Stimulated activated naive B cell treated with anti-CD40 and anti-IgM and Interleukin-4, amounts not matched to agents 10 μg/mL and 1 μg/mL and 100 μg/mL, for 72 hours (primary cell): ENCODE measurements at regions not wholly inside any gene's neighbourhood (a gene's known extent, or its start where the extent isn't known, plus 50 kb on each side); places are given as distances from the start of the nearest gene placed in this dataset.

ENCODE experiments used
- ATAC-seq, 2 donors: fragments of 150-1000 bp; cut with Tn5 transposase; replicated peaks; 2 replicates each; pipeline ENCODE4 v1.10.0; 2021; ENCODE audit warnings: moderate library complexity in 1 of 2
- DNase-seq: peaks from one replicate; pipeline ENCODE4 v3.0.0; 2021
- H3K27ac Mint-ChIP-seq: one replicate; pipeline ENCODE4 v1.8.0; 2022; ENCODE audit warnings: mild to moderate bottlenecking, mixed read lengths
- H3K27me3 Mint-ChIP-seq, 2 donors: one replicate each; pipeline ENCODE4 v1.8.0; 2022; ENCODE audit warnings: mixed read lengths in 2 of 2
- H3K36me3 Mint-ChIP-seq, 2 donors: one replicate each; pipeline ENCODE4 v1.8.0; 2022; ENCODE audit warnings: mixed read lengths in 2 of 2, mild to moderate bottlenecking in 1 of 2
- H3K4me1 Mint-ChIP-seq, 2 donors: one replicate each; pipeline ENCODE4 v1.8.0; 2022; ENCODE audit warnings: mixed read lengths in 2 of 2, mild to moderate bottlenecking in 1 of 2
- H3K4me3 Mint-ChIP-seq, 2 donors: one replicate each; pipeline ENCODE4 v1.8.0; 2022; ENCODE audit warnings: mild to moderate bottlenecking in 2 of 2, mixed read lengths in 2 of 2, moderate library complexity in 1 of 2
- H3K9me3 Mint-ChIP-seq, 2 donors: one replicate each; pipeline ENCODE4 v1.8.0; 2022; ENCODE audit warnings: mixed read lengths in 2 of 2, mild to moderate bottlenecking in 1 of 2

DNA sequence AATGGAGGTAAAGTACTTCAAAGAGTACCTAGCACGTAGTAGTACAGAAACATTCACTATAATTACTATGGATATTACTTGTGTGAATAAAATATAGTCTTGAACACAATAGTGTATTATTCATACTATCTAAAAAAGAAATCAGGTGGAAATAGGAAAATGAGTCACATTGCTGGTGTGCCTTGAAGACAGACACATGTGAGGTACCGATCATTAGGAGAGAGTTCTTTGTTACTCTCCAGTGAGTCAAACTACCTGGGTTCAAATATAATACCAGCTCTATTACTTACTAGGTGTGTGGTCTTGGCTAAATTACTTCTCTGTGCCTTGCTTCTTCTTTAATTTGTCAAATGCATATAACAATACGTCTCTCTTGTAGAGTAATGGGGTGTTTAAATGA, 50.8 kb upstream of the BEND6 start:
- ATAC-seq (no peak), DNase-seq (no peak)
- Mint-ChIP-seq H3K4me3 (no peak overlapping the region), H3K4me1 (no peaks in the 10 kb centered on the region), H3K36me3 (no peaks in the 10 kb centered on the region), H3K9me3 (no peaks in the 10 kb centered on the region), H3K27me3 (peaks cover 12 to 27% of the 10 kb centered on the region in 2 donors), H3K27ac (no peak overlapping the region)

DNA sequence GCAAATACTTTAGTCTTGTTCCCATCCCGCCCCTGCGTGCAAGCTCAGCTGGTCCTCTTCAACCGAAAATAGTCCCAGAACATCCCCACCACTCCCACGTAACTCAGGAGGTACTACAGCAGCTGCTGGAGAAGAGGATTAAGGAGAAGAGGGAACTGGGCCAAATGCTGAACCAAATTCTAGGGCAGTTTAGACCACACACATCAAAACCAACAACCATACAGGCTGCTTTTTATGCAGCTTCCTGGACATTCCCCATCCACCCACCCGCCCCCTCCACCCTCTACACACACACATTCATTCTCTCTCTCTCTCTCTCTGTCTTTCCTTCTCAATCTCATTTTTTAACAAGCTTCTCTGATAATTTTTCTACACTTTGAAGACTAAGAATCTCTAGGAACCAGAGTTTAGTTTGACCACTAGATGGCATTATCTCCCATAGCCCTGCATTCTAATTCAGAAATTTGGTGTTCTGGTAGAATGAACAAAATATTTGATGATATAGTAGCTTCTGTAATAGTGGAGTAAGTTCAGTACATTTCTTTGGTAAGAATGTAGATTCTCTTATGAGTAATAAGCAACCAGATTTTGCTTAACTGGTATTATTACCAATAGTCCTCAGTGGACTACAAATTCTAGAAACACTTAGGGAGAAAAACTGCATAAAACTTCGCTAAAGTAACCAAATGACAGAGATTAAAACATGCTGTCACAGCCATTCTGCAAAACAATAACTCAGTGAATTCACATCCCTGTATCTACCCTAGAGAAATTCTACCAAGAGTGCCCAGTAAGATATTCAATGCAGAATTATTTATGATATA, 52.1 kb upstream of the BEND6 start:
- Mint-ChIP-seq H3K9me3 (no peaks in the 10 kb centered on the region), H3K27ac (no peak overlapping the region), H3K36me3 (no peaks in the 10 kb centered on the region), H3K27me3 (peaks cover 20 to 26% of the 10 kb centered on the region in 2 donors), H3K4me1 (no peaks in the 10 kb centered on the region), H3K4me3 (no peak overlapping the region)
- DNase-seq, result no peak
- no peak for ATAC-seq

DNA sequence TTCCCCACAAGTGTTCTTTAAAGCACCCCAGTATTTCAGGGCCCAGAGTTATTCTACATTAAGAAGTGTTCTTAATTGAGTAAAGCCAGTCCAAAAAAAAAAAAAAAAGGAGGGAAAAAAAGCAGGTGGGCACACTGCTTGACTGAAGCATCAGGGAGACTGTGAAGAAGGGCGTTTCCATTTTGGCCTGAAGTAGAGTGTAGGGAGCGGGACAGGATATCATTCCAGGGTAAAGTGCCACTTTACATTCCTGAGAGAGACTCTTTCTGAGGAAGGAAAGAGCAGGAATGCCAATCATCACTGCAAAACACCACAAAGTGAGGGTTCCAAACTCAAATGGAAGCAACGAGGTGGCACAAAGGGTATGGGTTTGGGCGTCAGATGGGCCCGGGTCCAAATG, 54.1 kb upstream of the BEND6 start:
- Mint-ChIP-seq H3K4me1 (no peaks in the 10 kb centered on the region), H3K27me3 (peaks cover 16 to 28% of the 10 kb centered on the region in 2 donors), H3K4me3 (no peak overlapping the region), H3K36me3 (peaks cover 0 to 3% of the 10 kb centered on the region in 2 donors), H3K9me3 (no peaks in the 10 kb centered on the region), H3K27ac (no peak overlapping the region)
- no peak for ATAC-seq
- no peak for DNase-seq

DNA sequence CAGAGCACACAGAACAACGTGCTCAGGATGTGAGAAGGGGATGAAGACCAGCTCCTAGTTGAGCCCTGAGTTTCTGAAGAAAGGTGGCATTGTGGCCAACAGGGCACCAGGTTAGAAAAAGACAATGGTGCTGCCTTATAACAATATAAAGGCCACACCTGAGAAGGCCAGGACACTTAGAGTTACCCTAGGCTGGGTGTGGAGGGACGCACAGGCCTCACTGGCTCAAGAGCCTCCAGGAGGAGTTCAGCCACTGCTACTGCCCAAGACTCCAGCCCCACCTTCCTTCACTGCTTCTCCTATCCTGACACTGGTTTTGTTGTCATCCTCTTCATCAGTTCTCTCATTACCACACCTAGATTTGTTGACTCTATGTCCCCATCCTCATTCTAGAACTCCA, 55.2 kb upstream of the BEND6 start:
- Mint-ChIP-seq H3K9me3 (no peaks in the 10 kb centered on the region), H3K27me3 (peaks cover 6 to 22% of the 10 kb centered on the region in 2 donors), H3K4me3 (no peak overlapping the region)

DNA sequence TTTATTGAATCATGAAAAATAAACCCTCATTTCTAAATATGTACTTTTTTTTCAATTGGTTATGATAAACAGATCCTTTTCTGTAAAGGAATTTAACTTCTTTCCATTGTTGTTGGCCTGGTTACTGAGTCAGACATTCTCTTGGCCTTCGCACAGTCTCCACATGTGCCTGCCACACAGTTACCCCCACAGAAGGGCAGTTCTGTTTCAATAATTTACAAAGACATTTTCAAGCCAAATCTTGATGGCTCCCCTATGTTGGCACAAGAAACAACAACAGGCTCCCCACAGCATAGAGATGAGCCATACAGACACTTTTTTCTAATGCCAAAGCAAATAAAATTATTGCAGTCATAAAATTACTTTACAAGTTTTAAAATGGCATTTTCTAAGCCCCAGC, 55.6 kb upstream of the BEND6 start:
- H3K9me3 Mint-ChIP-seq, result no peaks in the 10 kb centered on the region
- peaks cover 0 to 3% of the 10 kb centered on the region in 2 donors for H3K36me3 Mint-ChIP-seq
- H3K27ac Mint-ChIP-seq, result no peak overlapping the region
- DNase-seq (no peak), ATAC-seq (no peak)
- H3K27me3 Mint-ChIP-seq, result peaks cover 6 to 22% of the 10 kb centered on the region in 2 donors
- H3K4me1 Mint-ChIP-seq, result no peaks in the 10 kb centered on the region
- H3K4me3 Mint-ChIP-seq, result no peak overlapping the region

More for the DNA sequence above, 55.2 kb upstream of the BEND6 start:
- ATAC-seq, result no peak
- no peak for DNase-seq
- H3K4me1 Mint-ChIP-seq, result no peaks in the 10 kb centered on the region
- peaks cover 0 to 3% of the 10 kb centered on the region in 2 donors for H3K36me3 Mint-ChIP-seq
- no peak overlapping the region for H3K27ac Mint-ChIP-seq

DNA sequence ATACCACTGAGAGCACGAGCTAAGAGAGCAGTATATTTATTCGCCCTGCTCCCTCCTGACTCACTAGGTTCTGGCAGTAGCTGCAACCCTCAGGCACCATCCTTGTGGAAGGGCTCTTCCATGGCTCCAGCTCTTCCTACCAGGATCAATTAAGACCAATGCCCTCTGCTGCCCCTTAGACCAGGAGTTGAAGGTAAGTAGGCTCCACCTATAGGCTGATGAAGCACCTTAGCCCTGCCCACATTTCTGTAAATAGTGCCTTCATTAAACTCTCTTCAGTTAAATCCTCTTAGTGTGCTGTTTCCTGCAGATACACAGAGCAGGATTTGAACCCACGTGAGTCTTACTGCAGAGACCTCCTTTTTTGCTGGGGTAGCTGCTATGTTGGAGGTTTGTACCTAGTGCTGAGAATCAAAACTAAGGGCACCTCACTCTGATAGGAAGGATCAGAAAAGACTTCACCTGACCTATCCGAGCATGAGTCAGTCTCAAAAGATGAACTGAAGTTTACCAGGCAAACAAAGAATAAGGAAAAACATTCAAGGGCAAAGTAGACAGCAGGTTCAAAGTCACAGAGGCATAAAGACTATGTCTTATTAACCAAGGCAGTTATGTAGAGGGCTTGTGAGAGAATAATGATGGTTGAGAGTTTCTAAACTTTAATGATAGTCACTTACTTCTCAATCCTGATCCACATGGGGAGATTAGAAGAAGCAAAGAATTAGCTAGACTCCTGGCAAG, 56.9 kb upstream of the BEND6 start:
- Mint-ChIP-seq H3K36me3 (peaks cover 0 to 3% of the 10 kb centered on the region in 2 donors), H3K4me3 (no peak overlapping the region), H3K27me3 (peaks cover 6 to 22% of the 10 kb centered on the region in 2 donors), H3K9me3 (no peaks in the 10 kb centered on the region), H3K4me1 (no peaks in the 10 kb centered on the region), H3K27ac (no peak overlapping the region)
- ATAC-seq (no peak), DNase-seq (no peak)

DNA sequence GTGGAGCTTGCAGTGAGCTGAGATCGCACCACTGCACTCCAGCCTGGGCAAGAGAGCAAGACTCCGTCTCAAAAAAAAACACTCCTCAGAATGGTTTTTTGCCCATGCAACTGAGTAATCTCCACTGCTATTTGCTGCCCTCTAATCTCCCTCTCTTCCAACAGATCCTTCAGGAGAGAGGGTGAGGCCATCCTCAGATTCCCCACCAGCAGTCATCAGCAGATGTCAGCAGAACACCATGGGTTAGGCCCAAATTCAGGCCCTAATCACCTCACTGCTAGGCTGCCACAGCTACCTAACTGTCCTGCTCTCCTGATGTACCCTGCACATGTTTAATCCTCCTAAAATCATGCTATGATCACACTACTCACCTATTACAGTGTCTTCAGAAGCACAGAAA, 63.2 kb upstream of the BEND6 start:
- no peak overlapping the region for H3K4me3 Mint-ChIP-seq
- ATAC-seq, result no peak
- DNase-seq, result no peak

DNA sequence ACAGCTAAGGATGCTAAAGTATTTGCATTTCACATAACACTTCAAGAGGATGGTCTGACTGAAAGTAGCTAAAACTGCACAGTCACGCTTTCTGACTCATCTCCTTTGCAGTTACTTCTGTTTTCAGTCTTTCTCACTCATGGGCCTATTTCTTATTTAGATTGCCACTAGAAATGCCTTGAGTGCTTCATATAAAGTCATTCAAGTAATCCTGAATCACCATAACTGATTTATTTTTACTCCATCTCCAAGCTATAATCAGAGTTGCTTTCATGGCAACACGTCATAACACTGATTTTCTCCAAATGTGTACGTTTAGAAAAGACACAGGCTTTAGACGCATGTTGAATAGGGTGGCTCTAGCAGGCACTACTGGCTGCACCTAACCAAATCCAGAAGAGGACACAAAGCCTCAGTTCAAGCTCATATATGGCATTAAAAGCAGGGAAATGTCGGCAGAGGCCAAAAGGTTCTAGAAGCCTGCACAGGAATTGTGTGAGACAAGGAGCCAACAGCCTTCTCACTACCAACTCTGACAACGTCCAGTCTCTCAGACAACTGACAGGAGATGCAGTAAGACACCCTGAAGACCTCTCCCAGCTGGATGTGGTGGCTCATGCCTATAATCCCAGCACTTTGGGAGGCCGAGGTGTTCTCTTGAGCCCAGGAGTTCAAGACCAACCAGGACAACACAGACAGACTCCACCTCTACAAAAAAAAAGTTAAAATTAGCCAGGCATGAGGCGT, 64.1 kb upstream of the BEND6 start:
- Mint-ChIP-seq H3K4me1 (peaks cover 0 to 3% of the 10 kb centered on the region in 2 donors), H3K36me3 (no peaks in the 10 kb centered on the region), H3K9me3 (no peaks in the 10 kb centered on the region), H3K27ac (no peak overlapping the region), H3K4me3 (no peak overlapping the region), H3K27me3 (no peaks in the 10 kb centered on the region)
- DNase-seq (no peak), ATAC-seq (peak; percentile 41 to 59)

More for the DNA sequence above, 63.2 kb upstream of the BEND6 start:
- Mint-ChIP-seq H3K27me3 (peaks cover 0 to 6% of the 10 kb centered on the region in 2 donors), H3K27ac (no peak overlapping the region), H3K9me3 (no peaks in the 10 kb centered on the region), H3K4me1 (peaks cover 0 to 3% of the 10 kb centered on the region in 2 donors), H3K36me3 (peaks cover 0 to 3% of the 10 kb centered on the region in 2 donors)

DNA sequence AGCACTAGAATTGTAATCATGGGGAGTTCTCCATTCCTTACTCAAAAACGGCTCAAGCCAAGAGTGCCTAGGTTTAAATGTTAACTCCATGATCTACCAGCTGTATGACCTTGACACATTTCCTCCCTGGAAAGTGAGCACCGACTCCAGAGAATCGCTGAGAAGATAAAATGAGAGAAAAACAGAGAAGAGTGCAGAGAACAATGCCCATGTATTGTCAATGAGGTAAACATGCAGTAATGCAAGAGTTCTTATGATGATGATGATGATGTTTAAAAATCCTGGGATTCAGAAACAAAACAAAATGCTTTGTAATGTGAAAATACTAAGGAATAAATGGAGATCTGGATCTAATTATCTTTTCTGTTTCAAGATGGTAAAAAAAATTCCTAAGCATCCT, 64.8 kb upstream of the BEND6 start:
- H3K27ac Mint-ChIP-seq, result no peak overlapping the region

DNA sequence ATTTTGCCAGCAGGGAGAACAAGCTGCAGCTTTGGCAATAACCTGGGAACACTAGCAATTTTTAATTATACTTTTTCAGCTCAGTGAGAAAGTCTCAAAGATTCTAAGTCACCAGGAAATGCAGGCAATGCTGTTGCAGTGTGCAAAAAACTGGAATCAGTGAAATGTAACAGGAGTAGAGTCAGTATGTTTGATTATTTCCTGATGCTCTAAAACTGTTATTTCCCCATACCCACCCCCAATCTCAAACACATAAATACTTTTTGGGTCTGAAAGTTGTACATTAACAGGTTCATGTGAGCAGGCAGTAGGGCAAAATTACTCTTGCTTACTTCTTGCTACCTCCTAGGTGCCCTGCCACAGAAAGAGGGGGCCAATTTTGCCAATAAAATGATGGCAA, 65.4 kb upstream of the BEND6 start:
- H3K4me3 Mint-ChIP-seq, result no peak overlapping the region
- ATAC-seq (no peak), DNase-seq (no peak)
- H3K27me3 Mint-ChIP-seq, result no peaks in the 10 kb centered on the region
- peaks cover 0 to 3% of the 10 kb centered on the region in 2 donors for H3K4me1 Mint-ChIP-seq
- H3K36me3 Mint-ChIP-seq, result no peaks in the 10 kb centered on the region
- no peak overlapping the region for H3K27ac Mint-ChIP-seq
- no peaks in the 10 kb centered on the region for H3K9me3 Mint-ChIP-seq

More for the DNA sequence above, 64.8 kb upstream of the BEND6 start:
- Mint-ChIP-seq H3K4me3 (no peak overlapping the region), H3K27me3 (no peaks in the 10 kb centered on the region), H3K9me3 (no peaks in the 10 kb centered on the region), H3K36me3 (no peaks in the 10 kb centered on the region), H3K4me1 (peaks cover 0 to 3% of the 10 kb centered on the region in 2 donors)
- DNase-seq (no peak), ATAC-seq (no peak)

DNA sequence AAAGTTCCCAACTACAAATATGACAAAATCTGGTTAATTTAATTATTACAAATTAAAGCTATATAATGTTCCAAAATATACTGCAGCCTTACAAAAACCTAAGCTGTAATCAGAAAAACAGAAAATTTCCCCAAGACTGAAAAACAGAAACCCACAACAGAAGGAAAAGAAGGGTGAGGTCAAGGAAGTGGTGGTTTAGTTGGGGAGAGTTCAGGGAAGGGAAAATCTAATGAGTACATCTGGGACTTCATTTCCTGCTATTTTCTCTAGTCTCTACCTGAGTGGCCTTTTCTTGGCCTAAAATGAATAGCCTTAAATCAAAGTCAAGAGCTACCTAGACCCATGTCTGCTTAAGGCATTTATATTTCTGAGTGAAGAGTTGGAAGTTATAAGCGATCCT, 66.2 kb upstream of the BEND6 start:
- Mint-ChIP-seq H3K9me3 (no peaks in the 10 kb centered on the region), H3K27me3 (no peaks in the 10 kb centered on the region), H3K27ac (no peak overlapping the region), H3K4me1 (peaks cover 0 to 3% of the 10 kb centered on the region in 2 donors), H3K4me3 (no peak overlapping the region), H3K36me3 (no peaks in the 10 kb centered on the region)
- DNase-seq (no peak), ATAC-seq (no peak)

DNA sequence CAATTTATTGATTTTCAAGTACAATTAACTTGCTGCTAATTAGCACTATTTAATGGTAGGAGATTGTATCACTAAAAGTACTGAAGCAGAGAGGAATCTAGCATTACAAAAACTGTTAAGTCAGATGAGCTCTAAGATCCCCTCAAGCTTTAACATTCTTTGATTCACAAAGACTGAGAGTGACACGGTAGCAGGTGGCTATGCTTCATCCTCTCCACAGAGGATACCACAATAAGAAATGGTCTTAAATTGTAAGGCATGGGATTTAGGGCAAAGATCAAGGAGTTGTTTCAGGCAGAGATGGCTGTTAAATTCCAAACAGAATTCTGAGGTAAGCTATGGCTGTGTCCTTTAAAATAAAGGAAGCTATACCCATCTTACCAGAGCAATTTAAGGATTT, 67.8 kb upstream of the BEND6 start:
- H3K4me1 Mint-ChIP-seq, result peaks cover 0 to 3% of the 10 kb centered on the region in 2 donors
- no peaks in the 10 kb centered on the region for H3K9me3 Mint-ChIP-seq
- DNase-seq, result no peak
- ATAC-seq, result no peak
- no peak overlapping the region for H3K4me3 Mint-ChIP-seq
- H3K27ac Mint-ChIP-seq, result no peak overlapping the region
- H3K36me3 Mint-ChIP-seq, result no peaks in the 10 kb centered on the region
- H3K27me3 Mint-ChIP-seq, result no peaks in the 10 kb centered on the region

DNA sequence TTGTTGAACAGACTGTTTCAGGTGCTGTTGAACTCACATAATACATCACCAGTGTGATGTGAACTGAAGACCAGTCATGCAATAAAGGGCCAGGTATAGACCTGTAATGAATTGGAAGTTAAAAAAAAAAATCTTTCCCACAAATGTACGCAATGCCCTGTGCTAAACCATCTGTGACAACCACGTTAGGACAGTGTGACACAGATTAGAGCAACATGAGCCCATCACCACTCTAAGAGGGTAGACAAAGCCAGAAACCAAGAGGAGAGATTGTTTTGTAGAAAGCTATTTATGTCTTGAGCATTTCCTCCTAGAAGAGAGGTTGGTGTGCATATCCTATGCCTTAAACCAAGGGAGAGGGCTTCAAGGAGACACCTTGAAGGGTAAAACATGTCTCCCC, 77.0 kb upstream of the BEND6 start:
- H3K9me3 Mint-ChIP-seq, result no peaks in the 10 kb centered on the region
- no peaks in the 10 kb centered on the region for H3K36me3 Mint-ChIP-seq
- H3K27me3 Mint-ChIP-seq, result peaks cover 0 to 7% of the 10 kb centered on the region in 2 donors
- DNase-seq (no peak), ATAC-seq (no peak)
- no peak overlapping the region for H3K27ac Mint-ChIP-seq
- H3K4me1 Mint-ChIP-seq, result no peaks in the 10 kb centered on the region
- no peak overlapping the region for H3K4me3 Mint-ChIP-seq

DNA sequence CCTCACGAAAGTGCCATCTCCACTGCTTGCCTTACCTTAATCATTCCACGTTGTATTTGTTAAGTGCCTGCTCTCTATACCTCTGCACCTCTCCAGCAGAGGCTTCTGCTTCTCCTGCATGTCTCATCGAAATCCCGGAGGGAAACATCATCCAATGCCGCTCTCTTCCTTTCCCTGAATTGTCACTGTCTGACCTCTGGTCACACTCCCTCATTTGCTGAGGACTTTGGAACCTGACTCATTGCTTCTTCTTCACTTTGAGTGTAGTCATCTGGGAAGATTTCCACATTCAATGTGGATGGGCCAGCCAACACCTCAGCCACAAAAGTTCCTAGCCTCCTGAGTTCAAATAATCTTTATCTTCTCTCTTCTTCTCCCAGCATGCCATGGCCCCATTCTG, 78.9 kb upstream of the BEND6 start:
- Mint-ChIP-seq H3K9me3 (no peaks in the 10 kb centered on the region), H3K36me3 (no peaks in the 10 kb centered on the region), H3K27ac (no peak overlapping the region), H3K27me3 (peaks cover 0 to 7% of the 10 kb centered on the region in 2 donors), H3K4me1 (no peaks in the 10 kb centered on the region), H3K4me3 (no peak overlapping the region)
- no peak for DNase-seq
- ATAC-seq, result no peak
